Endothelial cell of umbilical vein (primary cell): ENCODE measurements at regions not wholly inside any gene's neighbourhood (a gene's known extent, or its start where the extent isn't known, plus 50 kb on each side); places are given as distances from the start of the nearest gene placed in this dataset.

Experiments
- BruUV-seq: library from RNA; stranded (reverse); fragments of 400-500 nt; replicated peaks from 2 replicates; lab custom pipeline; 2021; lab: Mats Ljungman, UMichigan
- CTCF ChIA-PET: fragments of 300-600, 350-600 bp; sonication (Branson Sonifier 250); formaldehyde crosslinking; loops from one replicate; lab custom pipeline; 2021; ENCODE audit warnings: antibody characterized with exemption, inconsistent platforms; lab: Charles Lee
- POLR2A ChIA-PET: fragments of 300-600, 350-600 bp; sonication (Branson Sonifier 250); formaldehyde crosslinking; loops from one replicate; lab custom pipeline; 2021; ENCODE audit warnings: antibody characterized with exemption, inconsistent platforms; lab: Charles Lee
- DNase-seq: peaks from one replicate; pipeline ENCODE4 v3.0.0-alpha.2; 2011; ENCODE audit warnings: low read depth, low spot score
- FAIRE-seq: peaks from 2 replicates; lab custom pipeline; 2011; peaks lifted over from hg19 to GRCh38; lab: Jason Lieb, UNC
- H2AFZ ChIP-seq: 2 replicates; pipeline ENCODE4 v1.6.0; 2012; ENCODE audit warnings: low read depth, low read length, control low read depth, inconsistent platforms
- H3K27ac ChIP-seq: 2 replicates; pipeline ENCODE4 v1.5.1; 2011; ENCODE audit warnings: low read depth, mild to moderate bottlenecking, control low read depth, low read length, moderate library complexity; ENCODE audit not compliant: insufficient read depth
- H3K27me3 ChIP-seq, 2 experiments: 2 replicates each; pipeline versions ENCODE4 v1.6.0 to v1.6.1; 2011; ENCODE audit warnings: low read length in 2 of 2, mixed read lengths in 1 of 2; ENCODE audit not compliant: control insufficient read depth in 2 of 2, insufficient read depth in 2 of 2
- H3K36me3 ChIP-seq, 2 experiments: 2 replicates in 1 of 2; 3 replicates in 1 of 2; pipeline ENCODE4 v1.5.1; 2011; ENCODE audit warnings: low read length in 2 of 2, mild to moderate bottlenecking in 1 of 2, moderate library complexity in 1 of 2; ENCODE audit not compliant: control insufficient read depth in 2 of 2, insufficient read depth in 2 of 2; ENCODE audit errors: extremely low read depth in 1 of 2
- H3K4me1 ChIP-seq: 3 replicates; pipeline ENCODE4 v1.5.1; 2011; ENCODE audit warnings: mild to moderate bottlenecking, low read length; ENCODE audit not compliant: control insufficient read depth, insufficient read depth; ENCODE audit errors: extremely low read depth
- H3K4me2 ChIP-seq: 2 replicates; pipeline ENCODE4 v1.6.1; 2011; ENCODE audit warnings: low read length, control low read depth, mixed read lengths; ENCODE audit not compliant: insufficient read depth
- H3K4me3 ChIP-seq, 3 experiments: fragments of 200-600 bp in 1 of 3; sonication (generic), shearing (Covaris generic) in 1 of 3; replicated peaks in 1 of 3; 2 replicates each; pipeline ENCODE4 v1.5.1; 2011 to 2016; ENCODE audit warnings: control low read depth in 3 of 3, low read length in 3 of 3, mild to moderate bottlenecking in 2 of 3, inconsistent platforms in 1 of 3, low read depth in 1 of 3, moderate library complexity in 1 of 3; ENCODE audit not compliant: insufficient read depth in 1 of 3
- H3K79me2 ChIP-seq: 2 replicates; pipeline ENCODE4 v1.6.0; 2012; ENCODE audit warnings: low read length, inconsistent platforms; ENCODE audit not compliant: control insufficient read depth, insufficient read depth
- H3K9ac ChIP-seq: replicated peaks from 2 replicates; pipeline ENCODE3; 2011; ENCODE audit warnings: low read length, control low read depth; ENCODE audit not compliant: insufficient read depth; ENCODE audit errors: extremely low read depth
- H3K9me1 ChIP-seq: replicated peaks from 3 replicates; pipeline ENCODE4 v1.6.0; 2011; ENCODE audit warnings: mild to moderate bottlenecking, low read length; ENCODE audit not compliant: control insufficient read depth, insufficient read depth; ENCODE audit errors: extremely low read depth
- H3K9me3 ChIP-seq: replicated peaks from 2 replicates; pipeline ENCODE4 v1.5.1; 2012; ENCODE audit warnings: low read length, inconsistent platforms; ENCODE audit not compliant: control insufficient read depth, insufficient read depth
- H4K20me1 ChIP-seq: replicated peaks from 2 replicates; pipeline ENCODE3; 2011; ENCODE audit warnings: mild to moderate bottlenecking, low read length; ENCODE audit not compliant: control insufficient read depth, insufficient read depth; ENCODE audit errors: extremely low read depth
- EZH2 ChIP-seq: IDR thresholded peaks from 2 replicates; pipeline ENCODE4 v1.6.1; 2012; ENCODE audit warnings: borderline replicate concordance, low read depth, mild to moderate bottlenecking, moderate library complexity, low read length, inconsistent platforms; ENCODE audit not compliant: severe bottlenecking
- FOS ChIP-seq: IDR thresholded peaks from 2 replicates; pipeline ENCODE4 v1.6.1; 2011; ENCODE audit warnings: mild to moderate bottlenecking, low read length, moderate library complexity, borderline replicate concordance; ENCODE audit not compliant: insufficient read depth
- GATA2 ChIP-seq: IDR thresholded peaks from 2 replicates; pipeline ENCODE4 v1.7.0; 2011; ENCODE audit warnings: low read depth, mild to moderate bottlenecking, moderate library complexity, mixed read lengths, low read length; ENCODE audit not compliant: insufficient read length, insufficient read depth
- JUN ChIP-seq: IDR thresholded peaks from 2 replicates; pipeline ENCODE4 v1.6.1; 2011; ENCODE audit warnings: borderline replicate concordance, low read depth; ENCODE audit not compliant: insufficient read length, insufficient read depth
- MYC ChIP-seq: IDR thresholded peaks from one replicate; pipeline ENCODE4 v1.6.1; 2011; ENCODE audit warnings: mild to moderate bottlenecking, low read depth, low read length
- POLR2A ChIP-seq: IDR thresholded peaks from 2 replicates; pipeline ENCODE4 v1.6.1; 2012; ENCODE audit warnings: low read depth, mild to moderate bottlenecking, control low read depth, low read length
- POLR2AphosphoS5 ChIP-seq: IDR thresholded peaks from 2 replicates; pipeline ENCODE4 v1.6.1; 2012; ENCODE audit warnings: low read depth, mild to moderate bottlenecking, control low read depth, low read length, moderate library complexity; ENCODE audit not compliant: insufficient read depth
- dilution Hi-C: fragments of 300-500 bp; cut with MboI; formaldehyde crosslinking; loops from one replicate; pipeline ENCODE4 v1.15.0; 2019; ENCODE audit warnings: low sequenced_read_pairs; ENCODE audit not compliant: extremely low pct_ligation_motif_present
- intact Hi-C: fragments of 100-400 bp; cut with micrococcal nuclease; formaldehyde crosslinking; loops from one replicate; pipeline ENCODE4 v1.10.0; 2022
- TF ChIP-seq, protein P1 (sequence below): IDR thresholded peaks from 2 replicates; pipeline ENCODE4 v1.6.1; 2011; ENCODE audit not compliant: insufficient read depth, insufficient read length
- TF ChIP-seq, protein P2 (sequence below), 2 donors: IDR thresholded peaks; 1 replicate in 1 of 2; 2 replicates in 1 of 2; pipeline ENCODE4 v1.5.1; 2011; ENCODE audit warnings: low read length in 2 of 2, mild to moderate bottlenecking in 2 of 2, moderate library complexity in 2 of 2, control low read depth in 1 of 2, inconsistent platforms in 1 of 2, low read depth in 1 of 2; ENCODE audit not compliant: insufficient read depth in 1 of 2; ENCODE audit errors: extremely low read depth in 1 of 2

DNA sequence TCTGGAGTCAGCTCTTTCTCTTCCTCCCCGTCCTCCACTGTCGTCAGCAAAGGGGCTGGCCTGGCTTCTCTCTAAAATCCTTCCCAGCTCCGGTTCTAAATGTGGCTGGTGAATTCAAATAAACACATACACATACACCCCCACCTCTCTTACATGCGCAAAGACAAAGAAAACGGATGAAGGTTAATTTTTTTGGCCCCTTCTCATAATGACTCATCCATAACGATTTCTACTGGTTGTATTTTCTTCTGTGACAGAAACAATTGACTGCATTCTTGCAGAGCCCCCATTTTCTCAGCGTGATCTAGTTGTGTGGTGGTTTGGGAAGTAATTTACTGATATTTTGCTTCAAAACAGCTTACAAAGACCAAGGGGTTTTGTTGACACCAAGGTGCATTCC, 130.0 kb upstream of the NTM start:
- FAIRE-seq (no peak), DNase-seq (no peak)
- Histone ChIP-seq H3K4me1 (no peaks in the 10 kb centered on the region), H4K20me1 (no peaks in the 10 kb centered on the region), H3K27ac (no peak overlapping the region), H3K9me1 (no peaks in the 10 kb centered on the region), H3K9me3 (no peaks in the 10 kb centered on the region), H3K4me3 (no peak overlapping the region), H2AFZ (no peak overlapping the region), H3K79me2 (no peaks in the 10 kb centered on the region), H3K4me2 (no peak overlapping the region), H3K9ac (no peak overlapping the region), H3K36me3 (no peaks in the 10 kb centered on the region), H3K27me3 (no peaks in the 10 kb centered on the region)
- dilution Hi-C loops: no loop called here
- CTCF ChIA-PET: no interaction called here
- POLR2A ChIA-PET: no interaction called here
- TF ChIP-seq FOS (no peak), EZH2 (no peak), MYC (no peak), POLR2AphosphoS5 (no peak), POLR2A (no peak), JUN (no peak), GATA2 (no peak)
- TF ChIP-seq, protein P1, sequence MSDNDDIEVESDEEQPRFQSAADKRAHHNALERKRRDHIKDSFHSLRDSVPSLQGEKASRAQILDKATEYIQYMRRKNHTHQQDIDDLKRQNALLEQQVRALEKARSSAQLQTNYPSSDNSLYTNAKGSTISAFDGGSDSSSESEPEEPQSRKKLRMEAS: no peak
- TF ChIP-seq, protein P2, sequence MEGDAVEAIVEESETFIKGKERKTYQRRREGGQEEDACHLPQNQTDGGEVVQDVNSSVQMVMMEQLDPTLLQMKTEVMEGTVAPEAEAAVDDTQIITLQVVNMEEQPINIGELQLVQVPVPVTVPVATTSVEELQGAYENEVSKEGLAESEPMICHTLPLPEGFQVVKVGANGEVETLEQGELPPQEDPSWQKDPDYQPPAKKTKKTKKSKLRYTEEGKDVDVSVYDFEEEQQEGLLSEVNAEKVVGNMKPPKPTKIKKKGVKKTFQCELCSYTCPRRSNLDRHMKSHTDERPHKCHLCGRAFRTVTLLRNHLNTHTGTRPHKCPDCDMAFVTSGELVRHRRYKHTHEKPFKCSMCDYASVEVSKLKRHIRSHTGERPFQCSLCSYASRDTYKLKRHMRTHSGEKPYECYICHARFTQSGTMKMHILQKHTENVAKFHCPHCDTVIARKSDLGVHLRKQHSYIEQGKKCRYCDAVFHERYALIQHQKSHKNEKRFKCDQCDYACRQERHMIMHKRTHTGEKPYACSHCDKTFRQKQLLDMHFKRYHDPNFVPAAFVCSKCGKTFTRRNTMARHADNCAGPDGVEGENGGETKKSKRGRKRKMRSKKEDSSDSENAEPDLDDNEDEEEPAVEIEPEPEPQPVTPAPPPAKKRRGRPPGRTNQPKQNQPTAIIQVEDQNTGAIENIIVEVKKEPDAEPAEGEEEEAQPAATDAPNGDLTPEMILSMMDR (IDR thresholded peaks at IDR 0.05; ENCODE audit: extremely low read depth in 1 of 2, insufficient read depth in 1 of 2, low read depth in 1 of 2, low read length in 2 of 2): no peak
- intact Hi-C loops: no loop called here
- BruUV-seq: no TSS peak
